Left colon (tissue), 2 donors: ENCODE measurements at regions not wholly inside any gene's neighbourhood (a gene's known extent, or its start where the extent isn't known, plus 50 kb on each side); places are given as distances from the start of the nearest gene placed in this dataset.

Source experiments
- ATAC-seq: fragments of 200-7000 bp; cut with Tn5 transposase; one replicate; pipeline ENCODE4 v1.9.1; 2020; ENCODE audit warnings: mild to moderate bottlenecking, moderate library complexity
- DNase-seq, 2 donors: peaks; one replicate each; pipeline ENCODE4 v3.0.0-alpha.2; 2020
- intact Hi-C, 2 donors: fragments of 100-400 bp; cut with DNase I in 1 of 2; cut with micrococcal nuclease in 1 of 2; formaldehyde crosslinking; loops; one replicate each; pipeline versions ENCODE4 v1.11.2 to v1.14.0; 2022; cut with DNase I, micrococcal nuclease
- microRNA-seq, 2 donors: library from miRNA; unstranded; fragments of <30 nt; microRNA quantifications; one replicate each; pipeline versions ENCODE4 v1.1.0 to v1.2.0, GENCODE V29; 2020
- donor health status: DM: no; HTN: no; CAD: no.
- donor health status: DM: yes; HTN: yes; CAD: no.

- intact Hi-C loops, result no loop called here
- DNase-seq (peak in 1 of 2 donors; percentile 31), ATAC-seq (no peak)
Observed at GRCh38 chr13:99614465-99614885, 113.2 kb downstream of the TM9SF2 start.

Small RNAs in the stretch of these regions (microRNA-seq; reads per million reads assigned to microRNA genes)
- 0 reads per million in 2 donors for gene MIR4306
